DOHH2 (cell line): ENCODE measurements at regions not wholly inside any gene's neighbourhood (a gene's known extent, or its start where the extent isn't known, plus 50 kb on each side); places are given as distances from the start of the nearest gene placed in this dataset.

Experiments
- CTCF ChIP-seq: fragments of 200-600 bp; sonication (generic); IDR thresholded peaks from one replicate; pipeline ENCODE4 v1.5.1; 2014; ENCODE audit warnings: antibody characterized with exemption, mild to moderate bottlenecking, low read depth, low read length; ENCODE audit not compliant: poor library complexity, severe bottlenecking
- EZH2phosphoT487 ChIP-seq: fragments of 200-600 bp; sonication (generic); IDR thresholded peaks from 2 replicates; pipeline ENCODE4 v1.6.1; 2017; ENCODE audit warnings: borderline replicate concordance, mild to moderate bottlenecking, antibody characterized with exemption, low read length, moderate library complexity, mixed read lengths

GRCh38 chr1:79285667-79286066 lies 279.1 kb upstream of the ADGRL4 start:
- TF ChIP-seq CTCF (no peak), EZH2phosphoT487 (no peak)
